BE2C (cell line): ENCODE measurements at regions not wholly inside any gene's neighbourhood (a gene's known extent, or its start where the extent isn't known, plus 50 kb on each side); places are given as distances from the start of the nearest gene placed in this dataset.

ENCODE experiments used
- DNase-seq: peaks from one replicate; pipeline ENCODE4 v3.0.0-alpha.2; 2020
- H3K27me3 ChIP-seq: fragments of 250-450 bp; sonication (Bioruptor Pico); 2 replicates; pipeline ENCODE4 v1.5.1; 2020; ENCODE audit warnings: mild to moderate bottlenecking
- H3K36me3 ChIP-seq: fragments of 250-450 bp; sonication (Bioruptor Pico); 2 replicates; pipeline ENCODE4 v1.5.1; 2020; ENCODE audit warnings: mild to moderate bottlenecking
- H3K4me1 ChIP-seq: fragments of 250-450 bp; sonication (Bioruptor Pico); 2 replicates; pipeline ENCODE4 v1.5.1; 2020
- H3K4me3 ChIP-seq: 2 replicates; pipeline ENCODE4 v1.5.1; 2011; ENCODE audit warnings: low read depth, low read length
- H3K9me3 ChIP-seq: fragments of 250-450 bp; sonication (Bioruptor Pico); 2 replicates; pipeline ENCODE4 v1.5.1; 2020
- CTCF ChIP-seq: IDR thresholded peaks from 2 replicates; pipeline ENCODE4 v1.5.1; 2012; ENCODE audit warnings: mild to moderate bottlenecking, low read depth, low read length

GRCh38 chr6:81863123-81863522, 110.6 kb upstream of the TENT5A start:
- no peaks in the 10 kb centered on the region for H3K36me3 ChIP-seq
- H3K9me3 ChIP-seq = no peaks in the 10 kb centered on the region
- H3K4me3 ChIP-seq = no peak overlapping the region
- no peaks in the 10 kb centered on the region for H3K4me1 ChIP-seq
- no peak for TF ChIP-seq CTCF
- no peaks in the 10 kb centered on the region for H3K27me3 ChIP-seq
- DNase-seq = no peak

GRCh38 chr6:81861281-81861680, 108.8 kb upstream of the TENT5A start:
- no peaks in the 10 kb centered on the region for H3K4me1 ChIP-seq
- TF ChIP-seq CTCF = no peak

GRCh38 chr6:81859884-81860283, 107.4 kb upstream of the TENT5A start:
- H3K36me3 ChIP-seq = no peaks in the 10 kb centered on the region
- H3K9me3 ChIP-seq = no peaks in the 10 kb centered on the region
- TF ChIP-seq CTCF = no peak
- DNase-seq = no peak
- H3K4me3 ChIP-seq = no peak overlapping the region
- no peaks in the 10 kb centered on the region for H3K27me3 ChIP-seq
- H3K4me1 ChIP-seq = no peaks in the 10 kb centered on the region

More at GRCh38 chr6:81861281-81861680, 108.8 kb upstream of the TENT5A start:
- H3K36me3 ChIP-seq = no peaks in the 10 kb centered on the region
- DNase-seq = no peak
- no peak overlapping the region for H3K4me3 ChIP-seq
- no peaks in the 10 kb centered on the region for H3K27me3 ChIP-seq
- H3K9me3 ChIP-seq = no peaks in the 10 kb centered on the region

- no peak for DNase-seq
- H3K9me3 ChIP-seq = no peaks in the 10 kb centered on the region
- no peak for TF ChIP-seq CTCF
- H3K27me3 ChIP-seq = no peaks in the 10 kb centered on the region
- no peaks in the 10 kb centered on the region for H3K36me3 ChIP-seq
- no peaks in the 10 kb centered on the region for H3K4me1 ChIP-seq
- H3K4me3 ChIP-seq = no peak overlapping the region
These were observed 105.3 kb upstream of the TENT5A start for GRCh38 chr6:81857812-81858211.

- no peak for DNase-seq
- no peaks in the 10 kb centered on the region for H3K36me3 ChIP-seq
- no peaks in the 10 kb centered on the region for H3K4me1 ChIP-seq
- H3K9me3 ChIP-seq = no peaks in the 10 kb centered on the region
- no peak overlapping the region for H3K4me3 ChIP-seq
- TF ChIP-seq CTCF = no peak
- H3K27me3 ChIP-seq = no peaks in the 10 kb centered on the region
These were observed 104.4 kb upstream of the TENT5A start for GRCh38 chr6:81856872-81857271.

GRCh38 chr6:81854474-81854873, 102.0 kb upstream of the TENT5A start:
- H3K4me1 ChIP-seq = no peaks in the 10 kb centered on the region
- H3K9me3 ChIP-seq = no peaks in the 10 kb centered on the region
- no peak for DNase-seq
- no peaks in the 10 kb centered on the region for H3K36me3 ChIP-seq
- H3K4me3 ChIP-seq = no peak overlapping the region
- TF ChIP-seq CTCF = no peak
- H3K27me3 ChIP-seq = no peaks in the 10 kb centered on the region
